ENCODE measurements at regions not wholly inside any gene's neighbourhood (a gene's known extent, or its start where the extent isn't known, plus 50 kb on each side); places are given as distances from the start of the nearest gene placed in this dataset.

DNA sequence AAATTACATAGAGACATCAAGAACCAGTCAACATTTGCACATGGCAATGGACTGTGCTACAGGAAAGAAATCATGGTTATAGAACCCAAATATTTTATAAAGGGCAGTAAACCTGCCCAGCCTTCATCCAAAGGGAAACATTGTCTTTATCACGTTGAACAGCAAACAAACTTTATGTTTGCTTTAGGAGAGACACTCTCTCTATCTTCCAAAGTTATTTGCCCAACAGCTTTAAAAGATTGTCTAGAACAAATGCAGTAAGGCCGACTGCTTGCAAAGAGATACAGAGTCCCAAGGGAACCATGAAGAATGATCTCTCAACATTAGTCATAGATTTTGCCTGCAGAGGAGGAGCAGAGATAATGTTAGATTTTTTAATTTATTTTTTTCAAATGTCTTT is 1323.5 kb upstream of the SLC10A2 start:
- TF ChIP-seq, protein P1, sequence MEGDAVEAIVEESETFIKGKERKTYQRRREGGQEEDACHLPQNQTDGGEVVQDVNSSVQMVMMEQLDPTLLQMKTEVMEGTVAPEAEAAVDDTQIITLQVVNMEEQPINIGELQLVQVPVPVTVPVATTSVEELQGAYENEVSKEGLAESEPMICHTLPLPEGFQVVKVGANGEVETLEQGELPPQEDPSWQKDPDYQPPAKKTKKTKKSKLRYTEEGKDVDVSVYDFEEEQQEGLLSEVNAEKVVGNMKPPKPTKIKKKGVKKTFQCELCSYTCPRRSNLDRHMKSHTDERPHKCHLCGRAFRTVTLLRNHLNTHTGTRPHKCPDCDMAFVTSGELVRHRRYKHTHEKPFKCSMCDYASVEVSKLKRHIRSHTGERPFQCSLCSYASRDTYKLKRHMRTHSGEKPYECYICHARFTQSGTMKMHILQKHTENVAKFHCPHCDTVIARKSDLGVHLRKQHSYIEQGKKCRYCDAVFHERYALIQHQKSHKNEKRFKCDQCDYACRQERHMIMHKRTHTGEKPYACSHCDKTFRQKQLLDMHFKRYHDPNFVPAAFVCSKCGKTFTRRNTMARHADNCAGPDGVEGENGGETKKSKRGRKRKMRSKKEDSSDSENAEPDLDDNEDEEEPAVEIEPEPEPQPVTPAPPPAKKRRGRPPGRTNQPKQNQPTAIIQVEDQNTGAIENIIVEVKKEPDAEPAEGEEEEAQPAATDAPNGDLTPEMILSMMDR (conservative IDR thresholded peaks at IDR 0.05 in 1 of 2, IDR thresholded peaks at IDR 0.05 in 1 of 2; ENCODE audit: extremely low read depth in 1 of 2, insufficient read depth in 1 of 2, low read depth in 1 of 2, low read length in 2 of 2): no peak
- no peak for TF ChIP-seq EZH2 (IDR thresholded peaks at IDR 0.05; ENCODE audit: borderline replicate concordance, low read length)

All from mammary epithelial cell (primary cell).